HG02610 (cell line): ENCODE measurements at regions not wholly inside any gene's neighbourhood (a gene's known extent, or its start where the extent isn't known, plus 50 kb on each side); places are given as distances from the start of the nearest gene placed in this dataset.
"Not testable (repeated sequence)": the region's sequence is repeated elsewhere in the genome, so short reads cannot be mapped to it uniquely, and the experiment has no call there.

Experiments
- ATAC-seq: cut with Tn5 transposase; IDR thresholded peaks from one replicate; pipeline ENCODE4 v1.9.1; 2021; ENCODE audit warnings: mild to moderate bottlenecking, moderate library complexity; ENCODE audit not compliant: unreplicated experiment

DNA sequence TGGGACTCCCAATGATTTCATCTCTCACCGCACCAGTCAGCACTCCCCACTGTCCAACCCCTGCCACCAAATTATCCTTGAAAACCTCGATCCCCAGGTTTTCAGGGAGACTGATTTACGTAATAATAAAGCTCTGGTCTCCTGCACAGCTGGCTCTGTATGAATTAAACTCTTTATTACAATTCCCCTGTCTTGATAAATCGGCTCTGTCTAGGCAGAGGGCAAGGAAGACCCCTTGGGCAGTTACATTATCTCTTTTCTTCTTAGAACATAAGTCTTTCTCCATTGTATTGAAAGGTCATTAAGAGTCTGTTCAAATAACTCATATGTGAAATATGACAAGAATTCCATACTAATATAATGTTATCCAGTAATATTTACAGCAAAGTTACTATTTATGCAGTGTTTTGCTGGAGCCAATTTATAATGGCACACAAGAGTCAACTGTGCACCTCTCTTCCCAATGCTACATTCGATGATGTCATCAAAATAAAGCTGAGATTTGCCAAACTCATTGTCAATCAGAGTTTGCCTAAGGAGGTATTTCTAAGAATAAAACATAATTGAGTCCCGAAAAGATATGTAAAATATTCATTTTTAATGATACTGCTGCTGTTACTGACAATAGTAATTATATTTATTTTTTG lies 1297.2 kb upstream of the LRRTM3 start:
- no peak for ATAC-seq

DNA sequence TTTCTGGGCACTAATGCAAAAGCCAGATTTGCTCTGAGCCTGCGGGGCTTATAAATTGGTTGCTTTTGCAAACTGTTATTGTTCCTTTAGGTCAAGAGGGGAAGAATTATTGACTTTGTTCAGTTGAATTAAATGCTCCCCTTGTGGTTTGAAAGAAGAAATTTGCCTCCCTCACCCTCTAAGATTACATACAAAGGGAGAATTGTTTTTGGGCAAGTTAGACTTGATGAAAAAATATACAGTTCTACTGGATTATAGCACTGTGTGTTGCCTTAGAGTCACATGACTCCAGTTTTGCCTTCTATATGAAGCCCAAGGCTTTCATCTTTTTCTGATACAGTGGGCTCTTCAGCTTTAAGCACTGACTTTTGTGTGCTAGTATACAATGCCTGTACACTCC lies 1265.8 kb upstream of the LRRTM3 start:
- no peak for ATAC-seq

DNA sequence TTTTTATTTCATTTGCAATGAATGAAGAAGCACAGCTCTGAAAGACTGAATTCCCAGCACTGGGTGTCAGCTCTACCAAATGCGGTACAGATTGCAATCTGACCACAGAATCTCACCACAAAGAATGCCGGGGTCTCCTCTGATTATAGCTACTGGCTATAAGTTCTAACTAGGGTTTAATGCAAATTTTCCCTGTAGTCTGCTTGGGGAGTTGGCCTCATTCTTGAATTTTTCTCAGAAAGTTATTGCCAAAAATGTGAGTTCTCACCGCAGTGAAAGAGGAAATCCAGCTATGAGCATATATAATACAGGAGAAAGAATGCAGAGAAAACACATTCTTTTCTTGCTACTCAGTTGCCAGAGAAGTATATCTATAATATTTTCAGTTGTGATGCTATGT lies 1255.7 kb upstream of the LRRTM3 start:
- no peak for ATAC-seq

DNA sequence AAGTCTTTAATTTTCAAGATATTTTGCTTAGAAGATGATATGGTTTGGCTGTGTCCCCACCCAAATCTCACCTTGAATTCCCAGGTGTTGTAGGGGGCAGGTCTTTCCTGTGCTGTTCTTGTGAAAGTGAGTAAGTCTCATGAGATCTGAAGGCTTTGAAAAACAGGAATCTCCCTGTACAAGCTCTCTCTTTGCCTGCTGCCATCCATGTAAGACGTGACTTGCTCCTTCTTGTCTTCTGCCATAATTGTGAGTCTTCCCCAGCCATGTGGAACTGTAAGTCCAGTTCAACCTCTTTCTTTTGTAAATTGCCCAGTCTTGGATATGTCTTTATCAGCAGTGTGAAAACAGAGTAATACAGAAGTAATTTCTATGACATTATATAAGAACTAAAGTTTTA lies 1255.2 kb upstream of the LRRTM3 start:
- ATAC-seq: not testable (repeated sequence)

- ATAC-seq: no peak
Observed at GRCh38 chr10:65675236-65675635, 1250.6 kb upstream of the LRRTM3 start.

GRCh38 chr10:65684896-65685295 lies 1240.9 kb upstream of the LRRTM3 start:
- no peak for ATAC-seq

- ATAC-seq: peak; percentile 66
Observed at GRCh38 chr10:65701168-65701776, 1224.6 kb upstream of the LRRTM3 start.

GRCh38 chr10:65708057-65708456 lies 1217.8 kb upstream of the LRRTM3 start:
- no peak for ATAC-seq

DNA sequence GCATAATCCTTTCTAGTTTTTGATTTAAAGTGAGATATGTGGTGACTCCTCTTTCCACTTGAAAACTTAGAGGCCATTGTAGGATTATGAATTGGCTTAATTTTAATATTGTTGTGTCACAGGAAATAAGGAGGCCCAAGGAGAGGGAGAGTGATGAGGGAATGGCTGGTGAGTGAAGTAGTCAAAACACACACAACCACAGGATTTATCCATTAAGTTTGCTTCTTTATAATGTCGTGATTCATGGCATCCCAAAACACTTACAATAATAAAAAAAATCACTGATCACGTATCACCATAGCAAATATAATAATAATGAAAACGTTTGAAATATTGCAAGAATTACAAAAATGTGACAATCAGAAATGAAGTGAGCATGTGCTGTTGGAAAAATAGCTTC lies 1215.5 kb upstream of the LRRTM3 start:
- no peak for ATAC-seq

GRCh38 chr10:65719790-65720189 lies 1206.0 kb upstream of the LRRTM3 start:
- no peak for ATAC-seq

DNA sequence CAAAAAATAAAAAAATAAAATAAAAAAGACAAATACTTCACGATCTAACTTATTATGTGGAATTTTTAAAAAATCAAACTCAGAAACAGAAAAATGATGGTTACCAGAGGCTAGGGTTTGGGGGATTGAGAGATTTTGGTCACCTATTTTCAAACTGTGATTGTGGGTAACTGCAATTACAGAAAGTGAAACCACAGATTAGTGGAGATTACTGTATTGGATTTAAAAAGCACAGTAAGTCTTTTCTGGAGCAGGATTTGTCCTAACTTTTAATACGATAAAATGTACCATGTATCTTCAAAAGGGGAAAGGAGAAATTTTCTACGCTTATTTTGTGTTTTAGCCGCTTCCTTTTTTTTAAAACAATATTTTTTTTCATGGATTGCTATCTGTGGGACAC lies 1204.9 kb upstream of the LRRTM3 start:
- ATAC-seq: no peak

DNA sequence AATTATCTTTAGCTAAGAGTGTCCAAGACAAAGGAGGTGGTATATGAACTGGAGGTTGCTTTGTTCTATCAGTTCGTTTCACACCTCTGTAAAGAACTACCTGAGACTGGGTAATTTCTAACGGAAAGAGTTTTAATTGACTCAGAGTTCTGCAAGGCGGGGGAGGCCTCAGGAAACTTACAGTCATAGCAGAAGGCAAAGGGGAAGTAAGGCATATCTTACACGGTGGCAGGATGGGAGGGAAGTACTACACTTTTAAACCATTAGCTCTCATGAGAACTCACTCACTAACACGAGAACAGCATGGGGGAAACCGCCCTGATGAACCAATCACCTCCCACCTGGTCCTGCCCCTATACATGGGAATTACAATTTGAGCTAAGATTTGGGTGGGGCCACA lies 1202.3 kb upstream of the LRRTM3 start:
- peak; percentile 81 for ATAC-seq

- no peak for ATAC-seq
Observed at GRCh38 chr10:65735382-65735781, 1190.5 kb upstream of the LRRTM3 start.

GRCh38 chr10:65742906-65743305 lies 1182.9 kb upstream of the LRRTM3 start:
- ATAC-seq: no peak

DNA sequence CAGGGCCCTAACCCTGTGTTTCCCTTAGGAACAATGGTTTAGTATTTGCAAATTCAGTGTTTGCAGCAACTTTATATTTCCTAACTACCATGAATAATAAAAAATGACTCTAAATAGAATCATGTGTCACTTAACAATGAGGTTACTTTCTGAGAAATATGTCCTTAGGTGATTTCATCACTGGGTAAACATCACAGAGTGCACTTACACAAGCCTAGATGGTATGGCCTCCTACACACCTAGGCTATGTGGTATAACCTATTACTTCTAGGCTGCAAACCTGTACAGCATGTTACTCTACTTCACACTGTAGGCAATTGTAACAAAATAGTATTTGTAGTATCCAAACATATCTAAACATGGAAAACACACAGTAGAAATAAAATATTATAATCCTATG lies 1174.6 kb upstream of the LRRTM3 start:
- ATAC-seq: no peak

- ATAC-seq: no peak
Observed at GRCh38 chr10:65751896-65752295, 1173.9 kb upstream of the LRRTM3 start.

GRCh38 chr10:65753532-65753931 lies 1172.3 kb upstream of the LRRTM3 start:
- ATAC-seq: no peak

- no peak for ATAC-seq
Observed at GRCh38 chr10:65754112-65754511, 1171.7 kb upstream of the LRRTM3 start.

GRCh38 chr10:65762311-65762710 lies 1163.5 kb upstream of the LRRTM3 start:
- no peak for ATAC-seq

- no peak for ATAC-seq
Observed at GRCh38 chr10:65765006-65765541, 1160.8 kb upstream of the LRRTM3 start.

GRCh38 chr10:65769828-65770227 lies 1156.0 kb upstream of the LRRTM3 start:
- no peak for ATAC-seq

DNA sequence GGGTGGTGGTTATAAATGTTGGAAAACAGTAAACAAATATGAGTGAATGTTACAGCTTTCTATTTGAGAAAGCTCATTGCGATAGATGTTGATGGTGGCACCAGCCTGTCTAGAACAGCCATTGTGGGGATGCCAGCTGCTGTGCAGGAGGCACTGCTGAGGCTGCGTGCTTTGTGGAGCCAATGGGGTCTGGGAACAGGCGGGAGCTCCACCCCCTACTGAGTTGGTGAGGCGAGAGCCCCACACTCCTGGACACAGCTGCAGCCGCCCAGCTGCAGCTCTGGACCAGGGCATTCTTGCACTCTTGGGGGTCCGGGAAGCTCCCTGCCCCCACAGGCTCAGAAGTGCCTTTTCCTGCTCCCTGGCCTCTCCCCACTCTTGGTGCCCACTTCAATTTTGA lies 1147.1 kb upstream of the LRRTM3 start:
- ATAC-seq: no peak

GRCh38 chr10:65779985-65780384 lies 1145.9 kb upstream of the LRRTM3 start:
- no peak for ATAC-seq
